Natural killer cell treated with Interleukin-12 subunit alpha and Interleukin-12 subunit beta and Interleukin-15 and Interleukin-18, amount 100 ng/mL, for 72 hours (primary cell): ENCODE measurements at regions not wholly inside any gene's neighbourhood (a gene's known extent, or its start where the extent isn't known, plus 50 kb on each side); places are given as distances from the start of the nearest gene placed in this dataset.
"Not testable (repeated sequence)": the region's sequence is repeated elsewhere in the genome, so short reads cannot be mapped to it uniquely, and the experiment has no call there.

Experiments
- ATAC-seq, 2 donors: fragments of 150-1000 bp; cut with Tn5 transposase in 1 of 2; sonication (Bioruptor Pico), chemical (Tn5 transposase) in 1 of 2; 2 replicates each; pipeline ENCODE4 v1.10.0; 2021
- DNase-seq: peaks from one replicate; pipeline ENCODE4 v3.0.0; 2022; ENCODE audit warnings: low spot score
- H3K27ac Mint-ChIP-seq, 2 donors: 1 replicate in 1 of 2; 2 replicates in 1 of 2; pipeline ENCODE4 v1.8.0; 2022; ENCODE audit warnings: mixed read lengths in 2 of 2, mild to moderate bottlenecking in 1 of 2, moderate library complexity in 1 of 2
- H3K27me3 Mint-ChIP-seq, 2 donors: 1 replicate in 1 of 2; 2 replicates in 1 of 2; pipeline ENCODE4 v1.8.0; 2022; ENCODE audit warnings: mixed read lengths in 2 of 2
- H3K36me3 Mint-ChIP-seq: one replicate; pipeline ENCODE4 v1.8.0; 2022; ENCODE audit warnings: mixed read lengths
- H3K4me1 Mint-ChIP-seq, 2 donors: 1 replicate in 1 of 2; 2 replicates in 1 of 2; pipeline ENCODE4 v1.8.0; 2022; ENCODE audit warnings: low read depth in 2 of 2, mixed read lengths in 2 of 2, mild to moderate bottlenecking in 1 of 2
- H3K4me3 Mint-ChIP-seq: one replicate; pipeline ENCODE4 v1.8.0; 2022; ENCODE audit warnings: mixed read lengths
- H3K9me3 Mint-ChIP-seq: 2 replicates; pipeline ENCODE4 v1.8.0; 2022; ENCODE audit warnings: mixed read lengths

DNA sequence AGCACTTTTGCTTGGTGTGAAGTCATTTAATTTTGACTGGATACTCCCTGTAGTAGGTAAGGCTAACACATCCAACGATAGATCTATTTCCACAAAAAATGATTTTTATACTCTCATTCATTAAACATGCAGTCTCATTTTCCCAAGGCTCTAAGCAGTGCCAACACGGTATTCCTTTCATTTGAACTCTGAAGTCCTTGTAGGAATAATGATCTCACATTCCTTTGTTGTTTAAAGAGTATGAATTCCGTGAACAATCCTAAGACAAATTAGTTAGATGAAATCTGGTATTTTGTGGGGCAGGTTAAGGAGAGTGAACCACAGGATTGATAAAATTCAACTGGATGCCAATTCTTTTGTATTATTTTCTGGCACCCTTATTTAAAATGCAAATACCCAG, 66.6 kb downstream of the LACC1 start:
- Mint-ChIP-seq H3K9me3 (no peaks in the 10 kb centered on the region), H3K36me3 (peaks cover 7% of the 10 kb centered on the region), H3K4me3 (no peak overlapping the region), H3K27me3 (peaks cover 24 to 42% of the 10 kb centered on the region in 2 donors), H3K27ac (no peak overlapping the region), H3K4me1 (no peaks in the 10 kb centered on the region)
- ATAC-seq (no peak), DNase-seq (no peak)

DNA sequence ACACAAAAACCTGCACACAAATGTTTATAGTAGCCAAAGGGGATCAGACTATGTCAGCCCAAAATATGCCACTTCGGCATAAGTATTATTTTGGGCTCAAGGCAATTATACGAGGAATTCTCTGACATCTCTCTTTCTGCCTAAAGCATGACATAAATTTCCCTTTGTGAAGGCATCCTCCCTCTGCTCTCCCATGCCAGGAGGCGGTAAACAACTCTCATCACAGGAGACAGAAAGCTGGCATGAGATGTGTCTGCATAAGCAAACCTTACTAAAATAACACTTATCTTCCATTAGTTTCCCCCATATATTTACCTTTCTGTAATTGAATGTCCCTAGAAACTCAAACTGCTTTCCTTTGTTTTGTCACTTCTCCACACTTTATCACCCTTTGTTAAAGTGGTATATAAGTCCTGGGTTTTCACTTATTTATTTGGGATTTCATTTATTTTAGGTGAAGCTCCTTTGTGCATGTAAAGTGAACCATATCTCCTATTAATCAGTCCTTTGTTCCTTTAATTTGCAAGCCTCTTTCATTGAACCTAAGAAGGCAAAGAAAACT, 68.3 kb downstream of the LACC1 start:
- Mint-ChIP-seq H3K4me1 (no peaks in the 10 kb centered on the region), H3K27me3 (peaks cover 22 to 50% of the 10 kb centered on the region in 2 donors), H3K27ac (no peak overlapping the region), H3K36me3 (peaks cover 7% of the 10 kb centered on the region), H3K9me3 (no peaks in the 10 kb centered on the region), H3K4me3 (no peak overlapping the region)
- DNase-seq, result no peak
- ATAC-seq, result no peak

DNA sequence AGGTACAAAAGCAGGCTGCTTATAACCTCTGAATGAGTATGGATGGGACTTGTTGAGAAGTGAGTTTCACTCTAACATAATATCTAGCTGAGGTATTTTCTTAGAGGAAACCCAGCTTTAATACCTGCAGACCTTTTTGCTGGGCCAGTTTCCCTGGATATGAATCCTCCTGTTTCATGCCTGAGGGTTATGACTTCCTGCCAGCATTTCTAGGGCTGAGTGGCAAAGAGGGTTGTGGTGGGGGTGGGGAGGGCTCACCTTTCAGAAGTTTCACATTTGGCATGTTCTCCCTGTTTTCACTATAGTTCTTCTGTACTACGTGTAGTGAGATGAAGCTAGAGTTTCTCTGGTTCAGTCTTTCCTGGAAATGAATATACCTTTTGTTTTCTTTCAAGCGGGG, 73.7 kb downstream of the LACC1 start:
- H3K4me3 Mint-ChIP-seq, result no peak overlapping the region
- no peak overlapping the region for H3K27ac Mint-ChIP-seq
- ATAC-seq (no peak), DNase-seq (no peak)
- no peaks in the 10 kb centered on the region for H3K9me3 Mint-ChIP-seq
- H3K36me3 Mint-ChIP-seq, result peaks cover 2% of the 10 kb centered on the region
- peaks cover 23 to 40% of the 10 kb centered on the region in 2 donors for H3K27me3 Mint-ChIP-seq
- H3K4me1 Mint-ChIP-seq, result no peaks in the 10 kb centered on the region

DNA sequence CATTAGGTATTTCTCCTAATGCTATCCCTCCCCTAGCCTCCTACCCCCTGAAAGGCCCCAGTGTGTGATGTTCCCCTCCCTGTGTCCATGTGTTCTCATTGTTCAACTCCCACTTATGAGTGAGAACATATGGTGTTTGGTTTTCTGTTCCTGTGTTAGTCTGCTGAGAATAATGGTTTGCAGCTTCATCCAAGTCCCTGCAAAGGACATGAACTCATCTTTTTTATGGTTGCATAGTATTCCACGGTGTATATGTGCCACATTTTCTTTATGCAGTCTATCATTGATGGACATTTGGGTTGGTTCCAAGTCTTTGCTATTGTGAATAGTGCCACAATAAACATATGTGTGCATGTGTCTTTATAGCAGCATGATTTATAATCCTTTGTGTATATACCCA, 77.3 kb downstream of the LACC1 start:
- not testable (repeated sequence) for H3K9me3 Mint-ChIP-seq, H3K27ac Mint-ChIP-seq, H3K4me1 Mint-ChIP-seq, DNase-seq, H3K36me3 Mint-ChIP-seq, H3K4me3 Mint-ChIP-seq, ATAC-seq
- H3K27me3 Mint-ChIP-seq, result peaks cover 14 to 19% of the 10 kb centered on the region in 2 donors

DNA sequence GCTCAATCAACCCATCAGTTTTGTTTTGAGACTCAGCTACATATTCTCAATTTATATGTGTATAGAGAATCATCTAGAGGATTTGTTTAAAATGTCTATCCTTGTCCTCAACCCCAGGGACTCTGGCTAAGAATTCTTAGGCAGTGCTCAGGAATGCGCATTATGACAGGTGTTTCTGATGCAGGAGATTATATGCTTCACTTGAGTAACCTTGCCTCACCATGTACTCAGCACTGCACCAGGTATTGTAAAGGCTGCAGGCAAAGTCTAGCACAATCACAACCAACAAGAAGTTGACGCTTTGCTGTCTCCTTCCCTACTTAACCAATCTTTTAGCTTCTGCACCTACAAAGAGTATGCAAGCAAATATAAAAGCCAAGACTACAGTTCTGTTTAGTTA, 79.6 kb downstream of the LACC1 start:
- no peak overlapping the region for H3K27ac Mint-ChIP-seq
- DNase-seq, result no peak
- H3K4me3 Mint-ChIP-seq, result no peak overlapping the region
- no peaks in the 10 kb centered on the region for H3K36me3 Mint-ChIP-seq
- H3K4me1 Mint-ChIP-seq, result peaks cover 13 to 14% of the 10 kb centered on the region in 2 donors
- ATAC-seq, result no peak
- peaks cover 0 to 13% of the 10 kb centered on the region in 2 donors for H3K27me3 Mint-ChIP-seq
- H3K9me3 Mint-ChIP-seq, result no peaks in the 10 kb centered on the region

DNA sequence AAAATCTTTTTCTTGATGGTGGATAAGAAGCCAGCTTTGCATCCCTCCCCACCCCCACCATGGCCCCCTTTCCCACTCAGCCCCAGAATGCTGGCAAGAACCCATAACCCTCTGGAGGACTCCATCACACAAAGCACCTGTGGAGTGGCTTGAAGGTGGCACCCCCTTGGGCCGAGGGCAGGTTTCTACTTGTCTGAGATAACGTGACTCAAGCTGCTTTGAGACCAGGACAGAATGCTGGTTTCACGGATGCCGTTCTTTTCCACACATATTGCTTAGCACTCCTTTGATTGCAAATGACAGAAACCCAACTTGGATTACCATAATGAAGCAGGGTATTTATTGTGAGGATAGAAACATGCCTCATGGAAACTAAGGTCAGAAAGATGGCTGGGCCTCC, 82.2 kb downstream of the LACC1 start:
- ATAC-seq, result no peak
- H3K36me3 Mint-ChIP-seq, result no peaks in the 10 kb centered on the region

DNA sequence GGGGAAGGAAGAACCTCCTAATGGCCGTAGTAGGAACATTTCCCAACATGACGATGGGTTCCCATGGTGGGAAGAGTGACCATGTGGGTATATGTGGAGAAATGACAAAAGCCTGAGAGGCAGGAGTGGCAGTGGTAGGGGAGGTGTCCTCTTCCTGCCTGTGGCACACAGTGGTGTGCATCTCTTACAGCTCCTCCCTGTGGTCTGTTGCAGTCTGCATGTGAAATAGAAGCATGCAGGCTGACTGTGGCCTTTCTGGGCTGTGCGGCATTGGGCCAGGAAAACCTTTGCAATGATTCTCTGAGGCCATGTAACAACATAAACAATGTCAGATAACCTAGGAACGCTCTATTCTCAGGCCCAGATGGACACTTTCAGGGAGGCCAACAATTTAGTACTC, 84.0 kb downstream of the LACC1 start:
- ATAC-seq (peak; percentile 74 to 85), DNase-seq (no peak)
- no peak overlapping the region for H3K4me3 Mint-ChIP-seq
- H3K4me1 Mint-ChIP-seq, result peaks cover 18% of the 10 kb centered on the region in 2 donors
- H3K9me3 Mint-ChIP-seq, result no peaks in the 10 kb centered on the region
- H3K27me3 Mint-ChIP-seq, result no peaks in the 10 kb centered on the region
- no peaks in the 10 kb centered on the region for H3K36me3 Mint-ChIP-seq
- no peak overlapping the region for H3K27ac Mint-ChIP-seq

More for the DNA sequence above, 82.2 kb downstream of the LACC1 start:
- Mint-ChIP-seq H3K27me3 (peaks cover 0 to 5% of the 10 kb centered on the region in 2 donors), H3K27ac (no peak overlapping the region), H3K4me1 (peaks cover 18% of the 10 kb centered on the region in 2 donors), H3K4me3 (no peak overlapping the region), H3K9me3 (no peaks in the 10 kb centered on the region)
- DNase-seq, result no peak

DNA sequence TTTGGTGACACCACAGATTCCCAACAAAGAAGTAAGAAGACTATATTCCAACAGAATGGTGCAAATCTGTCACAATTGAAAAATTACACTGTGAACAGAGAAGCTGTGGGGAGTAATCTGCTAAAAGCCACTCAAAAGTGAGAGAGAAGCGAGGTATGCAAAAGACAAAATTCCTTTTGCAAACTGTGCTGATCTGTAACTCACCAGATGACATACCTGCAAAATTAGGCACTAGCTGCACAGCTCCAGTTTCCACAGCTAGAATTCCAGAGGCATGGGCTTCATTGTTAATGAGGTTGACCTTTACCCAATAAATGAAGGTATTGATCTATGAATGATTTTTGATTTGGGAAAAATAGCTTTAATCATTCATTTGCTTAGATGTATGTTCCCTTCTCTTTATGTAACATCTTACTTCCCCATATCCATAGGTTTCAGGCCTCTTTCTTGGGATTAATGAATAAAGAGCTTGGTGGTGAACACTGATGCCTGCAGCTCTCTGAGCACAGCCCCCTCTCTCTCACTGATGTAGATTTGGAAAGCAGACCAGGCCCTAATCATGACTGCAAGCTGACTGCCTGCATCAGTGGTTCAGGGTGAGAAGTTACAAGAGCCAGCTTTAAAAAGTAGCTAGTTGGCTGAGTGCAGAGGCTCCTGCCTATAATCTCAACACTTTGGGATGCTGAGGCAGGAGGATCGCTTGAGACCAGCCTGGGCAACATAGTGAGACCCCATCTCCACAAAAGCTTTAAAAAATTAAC, 85.2 kb downstream of the LACC1 start:
- no peak overlapping the region for H3K4me3 Mint-ChIP-seq
- no peak for ATAC-seq
- H3K4me1 Mint-ChIP-seq, result peaks cover 18% of the 10 kb centered on the region in 2 donors
- H3K27me3 Mint-ChIP-seq, result no peaks in the 10 kb centered on the region
- no peak for DNase-seq
- H3K9me3 Mint-ChIP-seq, result no peaks in the 10 kb centered on the region
- H3K27ac Mint-ChIP-seq, result peak overlapping the region in 1 of 2 donors; percentile 4
- H3K36me3 Mint-ChIP-seq, result no peaks in the 10 kb centered on the region

DNA sequence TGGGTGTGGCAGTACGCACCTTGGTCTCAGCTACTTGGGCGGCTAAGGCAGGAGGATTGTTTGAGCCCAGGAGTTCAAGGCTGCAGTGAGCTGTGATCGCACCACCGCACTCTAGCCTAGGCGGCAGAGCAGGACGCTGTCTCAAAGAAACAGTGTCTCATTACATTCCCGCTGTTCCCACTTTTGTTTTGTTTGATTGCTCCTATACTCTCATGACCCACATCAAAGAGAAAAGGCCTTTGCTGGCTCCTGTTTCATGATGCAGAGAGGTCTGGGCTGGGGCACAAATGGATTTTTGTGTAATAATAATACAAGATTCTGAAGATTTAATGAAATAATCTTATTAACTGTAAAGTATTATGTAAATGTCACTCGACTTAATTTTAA, 85.7 kb downstream of the LACC1 start:
- DNase-seq (no peak), ATAC-seq (no peak)
- no peaks in the 10 kb centered on the region for H3K36me3 Mint-ChIP-seq
- peaks cover 18% of the 10 kb centered on the region in 2 donors for H3K4me1 Mint-ChIP-seq
- H3K9me3 Mint-ChIP-seq, result no peaks in the 10 kb centered on the region
- no peak overlapping the region for H3K4me3 Mint-ChIP-seq
- no peaks in the 10 kb centered on the region for H3K27me3 Mint-ChIP-seq
- no peak overlapping the region for H3K27ac Mint-ChIP-seq

DNA sequence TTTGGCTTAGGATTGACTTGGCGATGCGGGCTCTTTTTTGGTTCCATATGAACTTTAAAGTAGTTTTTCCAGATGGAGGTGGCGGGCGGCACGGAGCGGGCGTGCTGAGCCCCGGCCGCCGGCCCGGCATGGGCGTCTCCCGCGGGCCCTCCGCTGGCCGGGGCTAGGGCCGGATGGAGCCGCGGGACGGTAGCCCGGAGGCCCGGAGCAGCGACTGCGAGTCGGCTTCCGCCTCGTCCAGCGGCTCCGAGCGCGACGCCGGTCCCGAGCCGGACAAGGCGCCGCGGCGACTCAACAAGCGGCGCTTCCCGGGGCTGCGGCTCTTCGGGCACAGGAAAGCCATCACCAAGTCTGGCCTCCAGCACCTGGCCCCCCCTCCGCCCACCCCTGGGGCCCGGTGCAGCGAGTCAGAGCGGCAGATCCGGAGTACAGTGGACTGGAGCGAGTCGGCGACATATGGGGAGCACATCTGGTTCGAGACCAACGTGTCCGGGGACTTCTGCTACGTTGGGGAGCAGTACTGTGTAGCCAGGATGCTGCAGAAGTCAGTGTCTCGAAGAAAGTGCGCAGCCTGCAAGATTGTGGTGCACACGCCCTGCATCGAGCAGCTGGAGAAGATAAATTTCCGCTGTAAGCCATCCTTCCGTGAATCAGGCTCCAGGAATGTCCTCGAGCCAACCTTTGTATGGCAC, 88.7 kb downstream of the LACC1 start:
- not testable (repeated sequence) for H3K27me3 Mint-ChIP-seq, H3K27ac Mint-ChIP-seq, H3K9me3 Mint-ChIP-seq, DNase-seq, H3K36me3 Mint-ChIP-seq, H3K4me3 Mint-ChIP-seq
- peak in 1 of 2 donors; percentile 46 for ATAC-seq
- peaks cover 13 to 14% of the 10 kb centered on the region in 2 donors for H3K4me1 Mint-ChIP-seq

DNA sequence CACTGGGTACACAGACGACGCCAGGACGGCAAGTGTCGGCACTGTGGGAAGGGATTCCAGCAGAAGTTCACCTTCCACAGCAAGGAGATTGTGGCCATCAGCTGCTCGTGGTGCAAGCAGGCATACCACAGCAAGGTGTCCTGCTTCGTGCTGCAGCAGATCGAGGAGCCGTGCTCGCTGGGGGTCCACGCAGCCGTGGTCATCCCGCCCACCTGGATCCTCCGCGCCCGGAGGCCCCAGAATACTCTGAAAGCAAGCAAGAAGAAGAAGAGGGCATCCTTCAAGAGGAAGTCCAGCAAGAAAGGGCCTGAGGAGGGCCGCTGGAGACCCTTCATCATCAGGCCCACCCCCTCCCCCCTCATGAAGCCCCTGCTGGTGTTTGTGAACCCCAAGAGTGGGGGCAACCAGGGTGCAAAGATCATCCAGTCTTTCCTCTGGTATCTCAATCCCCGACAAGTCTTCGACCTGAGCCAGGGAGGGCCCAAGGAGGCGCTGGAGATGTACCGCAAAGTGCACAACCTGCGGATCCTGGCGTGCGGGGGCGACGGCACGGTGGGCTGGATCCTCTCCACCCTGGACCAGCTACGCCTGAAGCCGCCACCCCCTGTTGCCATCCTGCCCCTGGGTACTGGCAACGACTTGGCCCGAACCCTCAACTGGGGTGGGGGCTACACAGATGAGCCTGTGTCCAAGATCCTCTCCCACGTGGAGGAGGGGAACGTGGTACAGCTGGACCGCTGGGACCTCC, 89.4 kb downstream of the LACC1 start:
- H3K9me3 Mint-ChIP-seq, H3K4me1 Mint-ChIP-seq, H3K4me3 Mint-ChIP-seq, DNase-seq, H3K27me3 Mint-ChIP-seq, H3K27ac Mint-ChIP-seq, H3K36me3 Mint-ChIP-seq: not testable (repeated sequence)
- ATAC-seq, result peak in 1 of 2 donors; percentile 36

DNA sequence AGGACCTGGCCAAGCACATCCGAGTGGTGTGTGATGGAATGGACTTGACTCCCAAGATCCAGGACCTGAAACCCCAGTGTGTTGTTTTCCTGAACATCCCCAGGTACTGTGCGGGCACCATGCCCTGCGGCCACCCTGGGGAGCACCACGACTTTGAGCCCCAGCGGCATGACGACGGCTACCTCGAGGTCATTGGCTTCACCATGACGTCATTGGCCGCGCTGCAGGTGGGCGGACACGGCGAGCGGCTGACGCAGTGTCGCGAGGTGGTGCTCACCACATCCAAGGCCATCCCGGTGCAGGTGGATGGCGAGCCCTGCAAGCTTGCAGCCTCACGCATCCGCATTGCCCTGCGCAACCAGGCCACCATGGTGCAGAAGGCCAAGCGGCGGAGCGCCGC, 90.2 kb downstream of the LACC1 start:
- DNase-seq, H3K36me3 Mint-ChIP-seq, H3K9me3 Mint-ChIP-seq, ATAC-seq, H3K27ac Mint-ChIP-seq, H3K4me3 Mint-ChIP-seq, H3K27me3 Mint-ChIP-seq, H3K4me1 Mint-ChIP-seq: not testable (repeated sequence)

DNA sequence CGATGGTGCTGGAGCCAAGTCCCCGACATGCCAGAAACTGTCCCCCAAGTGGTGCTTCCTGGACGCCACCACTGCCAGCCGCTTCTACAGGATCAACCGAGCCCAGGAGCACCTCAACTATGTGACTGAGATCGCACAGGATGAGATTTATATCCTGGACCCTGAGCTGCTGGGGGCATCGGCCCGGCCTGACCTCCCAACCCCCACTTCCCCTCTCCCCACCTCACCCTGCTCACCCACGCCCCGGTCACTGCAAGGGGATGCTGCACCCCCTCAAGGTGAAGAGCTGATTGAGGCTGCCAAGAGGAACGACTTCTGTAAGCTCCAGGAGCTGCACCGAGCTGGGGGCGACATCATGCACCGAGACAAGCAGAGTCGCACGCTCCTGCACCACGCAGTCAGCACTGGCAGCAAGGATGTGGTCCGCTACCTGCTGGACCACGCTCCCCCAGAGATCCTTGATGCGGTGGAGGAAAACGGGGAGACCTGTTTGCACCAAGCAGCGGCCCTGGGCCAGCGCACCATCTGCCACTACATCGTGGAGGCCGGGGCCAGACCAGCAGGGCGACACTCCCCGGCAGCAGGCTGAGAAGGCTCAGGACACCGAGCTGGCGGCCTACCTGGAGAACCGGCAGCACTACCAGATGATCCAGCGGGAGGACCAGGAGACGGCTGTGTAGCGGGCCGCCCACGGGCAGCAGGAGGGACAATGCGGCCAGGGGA, 91.0 kb downstream of the LACC1 start:
- not testable (repeated sequence) for H3K27me3 Mint-ChIP-seq, H3K4me3 Mint-ChIP-seq, H3K9me3 Mint-ChIP-seq, DNase-seq, H3K4me1 Mint-ChIP-seq, H3K27ac Mint-ChIP-seq, H3K36me3 Mint-ChIP-seq
- ATAC-seq, result peak in 1 of 2 donors; percentile 36
